GM23338 (cell line): ENCODE measurements at regions not wholly inside any gene's neighbourhood (a gene's known extent, or its start where the extent isn't known, plus 50 kb on each side); places are given as distances from the start of the nearest gene placed in this dataset.

Experiments
- CTCF ChIP-seq, 2 experiments: fragments of 200-600 bp in 1 of 2; sonication (generic) in 1 of 2; conservative IDR thresholded peaks; 2 replicates each; pipeline versions ENCODE4 v1.5.1 to v1.6.1; 2016 to 2017; ENCODE audit warnings: antibody characterized with exemption in 2 of 2, low read depth in 2 of 2, mild to moderate bottlenecking in 2 of 2, moderate library complexity in 1 of 2
- EZH2 ChIP-seq: fragments of 200-600 bp; sonication (generic); IDR thresholded peaks from one replicate; pipeline ENCODE4 v1.8.0; 2017; ENCODE audit warnings: antibody characterized with exemption, mild to moderate bottlenecking, low read depth; ENCODE audit not compliant: unreplicated experiment
- EZH2phosphoT487 ChIP-seq: fragments of 200-600 bp; sonication (generic); IDR thresholded peaks from one replicate; pipeline ENCODE4 v1.8.1; 2018; ENCODE audit warnings: antibody characterized with exemption; ENCODE audit not compliant: unreplicated experiment
- JUNB ChIP-seq: IDR thresholded peaks from one replicate; pipeline ENCODE4 v1.6.1; 2016; ENCODE audit warnings: antibody characterized with exemption; ENCODE audit not compliant: unreplicated experiment
- POLR2AphosphoS5 ChIP-seq: IDR thresholded peaks from 2 replicates; pipeline ENCODE4 v1.6.1; 2016; ENCODE audit warnings: antibody characterized with exemption, low read depth
- REST ChIP-seq: IDR thresholded peaks from one replicate; pipeline ENCODE4 v1.6.1; 2018; ENCODE audit warnings: antibody characterized with exemption; ENCODE audit not compliant: unreplicated experiment
- ZNF114 ChIP-seq: fragments of 250-450 bp; sonication (Bioruptor Pico); IDR thresholded peaks from 2 replicates; pipeline ENCODE4 v1.5.0; 2020; ENCODE audit warnings: mild to moderate bottlenecking, moderate library complexity
- ZNF331 ChIP-seq: fragments of 250-450 bp; sonication (Bioruptor Pico); IDR thresholded peaks from 2 replicates; pipeline ENCODE4 v1.5.0; 2020; ENCODE audit warnings: low read depth, mild to moderate bottlenecking, moderate library complexity

GRCh38 chr17:77472468-77473310, 331.9 kb downstream of the SEC14L1 start:
- TF ChIP-seq CTCF (conservative IDR thresholded peaks at IDR 0.05; ENCODE audit: low read depth in 2 of 2) (no peak), EZH2 (no peak), POLR2AphosphoS5 (no peak), REST (no peak), EZH2phosphoT487 (no peak), JUNB (no peak), ZNF331 (CRISPR knock-in tag) (no peak), ZNF114 (CRISPR knock-in tag) (no peak)
